GM10266 (cell line): ENCODE measurements at regions not wholly inside any gene's neighbourhood (a gene's known extent, or its start where the extent isn't known, plus 50 kb on each side); places are given as distances from the start of the nearest gene placed in this dataset.

ENCODE experiments used
- DNase-seq: peaks from one replicate; pipeline ENCODE4 v3.0.0; 2012; ENCODE audit errors: extremely low spot score
- TF ChIP-seq, protein P1 (sequence below): IDR thresholded peaks from 2 replicates; pipeline ENCODE4 v1.5.1; 2012; ENCODE audit warnings: mild to moderate bottlenecking, low read depth; ENCODE audit not compliant: control insufficient read depth, insufficient read depth; ENCODE audit errors: missing control alignments

GRCh38 chr22:48044487-48045060 lies 1282.1 kb downstream of the TBC1D22A start:
- DNase-seq: no peak
- TF ChIP-seq, protein P1, sequence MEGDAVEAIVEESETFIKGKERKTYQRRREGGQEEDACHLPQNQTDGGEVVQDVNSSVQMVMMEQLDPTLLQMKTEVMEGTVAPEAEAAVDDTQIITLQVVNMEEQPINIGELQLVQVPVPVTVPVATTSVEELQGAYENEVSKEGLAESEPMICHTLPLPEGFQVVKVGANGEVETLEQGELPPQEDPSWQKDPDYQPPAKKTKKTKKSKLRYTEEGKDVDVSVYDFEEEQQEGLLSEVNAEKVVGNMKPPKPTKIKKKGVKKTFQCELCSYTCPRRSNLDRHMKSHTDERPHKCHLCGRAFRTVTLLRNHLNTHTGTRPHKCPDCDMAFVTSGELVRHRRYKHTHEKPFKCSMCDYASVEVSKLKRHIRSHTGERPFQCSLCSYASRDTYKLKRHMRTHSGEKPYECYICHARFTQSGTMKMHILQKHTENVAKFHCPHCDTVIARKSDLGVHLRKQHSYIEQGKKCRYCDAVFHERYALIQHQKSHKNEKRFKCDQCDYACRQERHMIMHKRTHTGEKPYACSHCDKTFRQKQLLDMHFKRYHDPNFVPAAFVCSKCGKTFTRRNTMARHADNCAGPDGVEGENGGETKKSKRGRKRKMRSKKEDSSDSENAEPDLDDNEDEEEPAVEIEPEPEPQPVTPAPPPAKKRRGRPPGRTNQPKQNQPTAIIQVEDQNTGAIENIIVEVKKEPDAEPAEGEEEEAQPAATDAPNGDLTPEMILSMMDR: no peak

DNA sequence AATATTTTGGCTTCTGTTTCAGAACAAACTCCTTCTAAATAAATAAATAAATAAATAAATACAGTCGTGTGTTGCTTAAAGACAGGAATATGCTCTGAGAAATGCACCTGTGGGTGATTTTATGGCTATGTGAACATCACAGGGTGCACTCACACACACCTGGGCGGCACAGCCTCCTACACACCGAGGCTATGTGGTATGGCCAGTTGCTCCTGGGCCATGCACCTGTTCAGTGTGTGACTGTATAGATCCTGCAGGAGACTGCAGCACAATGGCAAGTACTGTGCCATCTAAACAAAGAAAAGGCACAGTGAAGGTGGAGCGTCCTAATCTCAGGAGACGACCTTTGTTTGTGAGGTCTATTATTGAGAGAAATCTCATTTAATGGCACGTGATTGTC lies 1281.1 kb downstream of the TBC1D22A start:
- TF ChIP-seq, protein P1: no peak
- no peak for DNase-seq

DNA sequence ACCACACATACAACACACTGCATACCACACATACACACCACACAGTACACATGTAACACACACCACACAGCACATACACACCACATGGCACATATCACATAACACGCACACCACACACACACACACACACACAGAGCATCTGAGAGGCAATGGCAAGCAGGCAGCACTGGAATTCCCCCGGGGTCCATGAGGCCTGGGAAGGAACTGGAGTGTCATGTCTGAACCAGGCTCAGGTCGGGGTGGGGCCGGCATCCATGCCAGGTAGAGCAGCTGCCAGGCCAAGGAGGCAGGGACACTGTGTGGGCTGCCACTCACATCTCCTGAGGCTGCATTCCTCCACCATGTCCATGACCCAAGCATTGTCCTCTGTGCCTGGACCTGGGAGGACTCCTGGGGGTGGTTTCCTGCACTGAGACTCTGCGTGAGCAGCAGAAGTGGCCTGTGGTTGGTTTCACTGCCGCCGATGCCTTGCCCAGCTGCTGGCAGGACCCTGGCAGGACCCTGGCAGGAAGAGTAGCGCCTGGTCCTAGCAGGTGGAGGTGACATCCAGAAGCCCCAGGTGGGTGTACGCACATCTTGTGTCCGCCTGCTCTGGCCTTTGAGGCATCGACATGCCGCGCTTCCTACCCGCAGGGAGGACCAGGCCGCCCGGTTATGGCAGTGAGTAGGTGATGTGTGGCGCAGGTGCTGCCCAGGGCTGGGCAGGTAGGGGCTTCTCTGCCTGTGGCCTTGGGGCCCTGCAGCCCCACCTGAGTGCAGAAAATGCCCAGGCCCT lies 1280.4 kb downstream of the TBC1D22A start:
- TF ChIP-seq, protein P1: no peak
- DNase-seq: no peak

DNA sequence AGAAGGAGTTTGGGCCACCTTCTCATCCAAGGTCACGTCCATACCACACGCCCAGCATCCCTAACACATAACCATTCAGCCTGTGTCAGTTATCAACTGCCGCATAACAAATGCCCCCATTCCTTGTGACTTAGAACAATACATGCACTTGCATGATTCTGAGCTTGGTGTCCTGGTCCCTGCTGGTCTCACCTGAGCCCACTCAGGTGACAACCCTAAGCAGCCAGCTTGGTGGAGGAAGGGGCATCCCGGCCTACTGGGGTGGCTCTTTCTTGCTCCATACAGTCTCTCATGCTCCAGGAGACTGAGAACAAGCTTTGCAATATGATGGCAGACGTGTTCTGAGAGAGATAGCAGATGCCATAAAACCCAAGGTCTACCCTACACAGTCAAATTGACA lies 1276.9 kb downstream of the TBC1D22A start:
- TF ChIP-seq, protein P1: no peak
- no peak for DNase-seq

DNA sequence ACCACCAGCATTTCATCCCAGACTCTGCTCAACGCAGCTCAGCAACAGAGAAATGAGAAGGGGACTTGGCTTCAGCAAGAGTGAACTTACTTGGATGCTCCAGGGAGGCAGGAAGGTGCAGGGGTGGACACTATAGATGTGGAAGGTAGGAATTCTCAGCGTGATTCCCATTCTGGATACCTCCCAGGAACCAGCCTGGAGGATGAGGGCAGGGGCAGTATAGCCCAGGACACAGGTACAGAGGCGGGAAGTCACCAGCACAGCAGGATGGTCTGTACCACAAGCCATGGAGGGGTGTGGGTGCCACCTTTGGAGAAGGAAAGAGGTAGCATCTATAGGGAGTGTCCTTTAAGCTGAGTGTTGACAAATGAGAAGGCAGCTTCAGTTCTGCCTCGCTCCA lies 1275.2 kb downstream of the TBC1D22A start:
- DNase-seq: no peak
- TF ChIP-seq, protein P1: no peak

DNA sequence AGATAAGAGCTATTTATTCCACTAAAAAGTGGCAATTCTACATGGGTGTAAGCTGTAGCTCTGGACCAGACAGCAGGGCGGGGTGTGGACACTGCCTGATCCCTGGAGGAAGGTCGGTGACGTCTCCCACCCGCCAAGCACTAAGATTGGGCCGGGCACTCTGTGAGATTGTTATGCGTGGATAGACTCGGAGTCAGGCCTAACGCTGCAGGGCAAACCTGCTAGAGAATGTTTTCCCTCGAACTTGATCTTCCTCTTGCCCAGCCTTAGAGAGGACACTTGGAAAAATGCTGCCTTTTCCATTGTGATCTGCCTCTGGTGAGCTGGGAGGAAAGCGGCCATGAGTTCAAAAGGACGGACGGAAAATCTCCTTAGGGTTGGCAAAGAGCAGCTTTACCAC lies 1273.4 kb downstream of the TBC1D22A start:
- TF ChIP-seq, protein P1: no peak

GRCh38 chr22:48031589-48031988 lies 1269.1 kb downstream of the TBC1D22A start:
- DNase-seq: no peak
- TF ChIP-seq, protein P1: no peak

More for the DNA sequence above, 1273.4 kb downstream of the TBC1D22A start:
- DNase-seq: no peak
